ENCODE measurements at regions not wholly inside any gene's neighbourhood (a gene's known extent, or its start where the extent isn't known, plus 50 kb on each side); places are given as distances from the start of the nearest gene placed in this dataset.

GRCh38 chr9:73219985-73220626 is 68.4 kb downstream of the ANXA1 start:
- no peaks in the 10 kb centered on the region for H3K36me3 ChIP-seq
- no peaks in the 10 kb centered on the region for H3K9me3 ChIP-seq
- H3K27ac ChIP-seq: peak overlapping the region in 3 of 4 donors; percentile 15 to 68 (median 25)
- H3K4me1 ChIP-seq: no peaks in the 10 kb centered on the region
- 72 to 77% methylated on average over 1 of the region's 1 CpG for WGBS, 2 donors
- H3K4me3 ChIP-seq: no peak overlapping the region
- no peaks in the 10 kb centered on the region for H3K27me3 ChIP-seq
- peak in 1 of 4 donors; percentile 28 for TF ChIP-seq EP300 (IDR thresholded peaks at IDR 0.05)
- no peak for TF ChIP-seq POLR2A (IDR thresholded peaks at IDR 0.05)
- ATAC-seq (ENCODE audit: low FRiP score in 2 of 2) (peak; percentile 53 to 92), DNase-seq (peak in 1 of 2 donors; percentile 37)

GRCh38 chr9:73223594-73223993 is 71.9 kb downstream of the ANXA1 start:
- DNase-seq: no peak
- no peak for ATAC-seq (ENCODE audit: low FRiP score in 2 of 2)
- Histone ChIP-seq H3K9me3 (no peaks in the 10 kb centered on the region), H3K27me3 (no peaks in the 10 kb centered on the region), H3K4me3 (no peak overlapping the region), H3K4me1 (no peaks in the 10 kb centered on the region), H3K36me3 (no peaks in the 10 kb centered on the region), H3K27ac (no peak overlapping the region)
- TF ChIP-seq CTCF (IDR thresholded peaks at IDR 0.05) (no peak), POLR2A (IDR thresholded peaks at IDR 0.05) (no peak), EP300 (IDR thresholded peaks at IDR 0.05) (no peak), POLR2AphosphoS5 (IDR thresholded peaks at IDR 0.05) (no peak)
- 82 to 100% methylated on average over 1 to 2 of the region's 2 CpGs for WGBS, 2 donors

GRCh38 chr9:73229543-73229942 is 77.9 kb downstream of the ANXA1 start:
- Histone ChIP-seq H3K4me1 (no peaks in the 10 kb centered on the region), H3K27me3 (no peaks in the 10 kb centered on the region), H3K36me3 (no peaks in the 10 kb centered on the region), H3K27ac (no peak overlapping the region), H3K4me3 (no peak overlapping the region), H3K9me3 (no peaks in the 10 kb centered on the region)
- DNase-seq (no peak), ATAC-seq (ENCODE audit: low FRiP score in 2 of 2) (no peak)
- 60 to 71% methylated on average over 2 of the region's 2 CpGs for WGBS, 2 donors
- TF ChIP-seq POLR2AphosphoS5 (IDR thresholded peaks at IDR 0.05): no peak
- no peak for TF ChIP-seq CTCF (IDR thresholded peaks at IDR 0.05)

GRCh38 chr9:73230251-73230650 is 78.6 kb downstream of the ANXA1 start:
- TF ChIP-seq POLR2A (IDR thresholded peaks at IDR 0.05): no peak
- TF ChIP-seq EP300 (IDR thresholded peaks at IDR 0.05): no peak
- no peak for TF ChIP-seq CTCF (IDR thresholded peaks at IDR 0.05)
- TF ChIP-seq POLR2AphosphoS5 (IDR thresholded peaks at IDR 0.05): no peak
- ATAC-seq (ENCODE audit: low FRiP score in 2 of 2) (no peak), DNase-seq (no peak)
- WGBS, 2 donors: 50 to 64% methylated on average over 2 of the region's 2 CpGs
- Histone ChIP-seq H3K36me3 (no peaks in the 10 kb centered on the region), H3K4me1 (no peaks in the 10 kb centered on the region), H3K4me3 (no peak overlapping the region), H3K27me3 (no peaks in the 10 kb centered on the region), H3K27ac (no peak overlapping the region), H3K9me3 (no peaks in the 10 kb centered on the region)

DNA sequence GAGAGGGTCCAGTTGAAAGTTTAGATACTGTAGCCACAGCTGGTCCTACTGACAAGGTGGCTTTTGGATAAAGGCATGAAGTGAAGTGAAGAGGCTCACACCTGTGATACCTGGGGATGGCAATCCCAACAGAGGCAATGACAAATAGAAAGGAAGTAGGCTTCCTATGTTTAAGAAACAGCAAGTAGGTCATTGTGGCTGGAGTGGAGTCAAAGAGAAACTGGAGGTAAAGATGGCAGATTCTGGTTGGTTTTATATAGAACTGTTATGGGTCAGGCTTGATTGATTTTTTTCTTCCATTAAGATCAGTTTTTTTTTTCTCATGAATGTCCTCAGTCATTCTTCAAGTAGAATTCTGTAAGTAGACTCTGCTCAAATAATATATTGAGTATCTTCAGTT is 79.5 kb downstream of the ANXA1 start:
- ATAC-seq (ENCODE audit: low FRiP score in 2 of 2): no peak
- TF ChIP-seq CTCF (IDR thresholded peaks at IDR 0.05) (no peak), POLR2A (IDR thresholded peaks at IDR 0.05) (no peak), POLR2AphosphoS5 (IDR thresholded peaks at IDR 0.05) (no peak), EP300 (IDR thresholded peaks at IDR 0.05) (no peak)

More for the DNA sequence above, 79.5 kb downstream of the ANXA1 start:
- Histone ChIP-seq H3K4me3 (no peak overlapping the region), H3K27ac (no peak overlapping the region), H3K27me3 (no peaks in the 10 kb centered on the region), H3K9me3 (no peaks in the 10 kb centered on the region), H3K4me1 (no peaks in the 10 kb centered on the region), H3K36me3 (no peaks in the 10 kb centered on the region)
- DNase-seq: no peak

Measured in upper lobe of left lung (tissue), 6 donors.